Tibial nerve (tissue), 4 donors: ENCODE measurements at regions not wholly inside any gene's neighbourhood (a gene's known extent, or its start where the extent isn't known, plus 50 kb on each side); places are given as distances from the start of the nearest gene placed in this dataset.

Experiments
- DNase-seq, 2 donors: peaks; one replicate each; pipeline ENCODE4 v3.0.0-alpha.2; 2019; ENCODE audit warnings: low spot score in 2 of 2
- H3K27ac ChIP-seq, 4 donors: fragments of 200-600 bp; sonication (generic) in 3 of 4; one replicate each; pipeline ENCODE4 v1.5.1; 2017 to 2019; ENCODE audit warnings: mild to moderate bottlenecking in 1 of 4
- H3K27me3 ChIP-seq, 2 donors: fragments of 200-600 bp; sonication (generic) in 1 of 2; one replicate each; pipeline versions ENCODE4 v1.5.1 to v1.6.0; 2017 to 2019
- H3K36me3 ChIP-seq, 3 donors: fragments of 200-600 bp; sonication (generic); one replicate each; pipeline ENCODE4 v1.5.1; 2018 to 2019
- H3K4me1 ChIP-seq, 4 donors: fragments of 200-600 bp; sonication (generic) in 3 of 4; one replicate each; pipeline ENCODE4 v1.5.1; 2017 to 2019
- H3K4me3 ChIP-seq, 4 donors: fragments of 200-600 bp; sonication (generic) in 3 of 4; one replicate each; pipeline ENCODE4 v1.5.1; 2017 to 2019; ENCODE audit warnings: mild to moderate bottlenecking in 1 of 4, moderate library complexity in 1 of 4
- H3K9me3 ChIP-seq, 4 donors: fragments of 200-600 bp; sonication (generic) in 3 of 4; one replicate each; pipeline ENCODE4 v1.5.1; 2017 to 2019
- CTCF ChIP-seq, 5 experiments: fragments of 200-600 bp in 3 of 5; fragments of 450-650 bp in 2 of 5; sonication (generic) in 3 of 5; IDR thresholded peaks; one replicate each; pipeline ENCODE4 v1.5.1; 2016 to 2019; ENCODE audit warnings: antibody characterized with exemption in 5 of 5, mild to moderate bottlenecking in 3 of 5, moderate library complexity in 2 of 5
- EP300 ChIP-seq, 2 donors: sonication (generic); formaldehyde crosslinking; IDR thresholded peaks; one replicate each; pipeline ENCODE4 v1.6.1; 2017; ENCODE audit warnings: antibody characterized with exemption in 2 of 2, mild to moderate bottlenecking in 1 of 2
- POLR2A ChIP-seq, 2 donors: fragments of 450-650 bp; IDR thresholded peaks; one replicate each; pipeline ENCODE4 v1.6.1; 2017; ENCODE audit warnings: antibody characterized with exemption in 2 of 2, mild to moderate bottlenecking in 2 of 2, moderate library complexity in 2 of 2
- WGBS, 2 donors: methylation state at CpG; one replicate each; pipeline ENCODE4 v1.1.5; 2018; 5-methylcytosine and 5-hydroxymethylcytosine counted together

DNA sequence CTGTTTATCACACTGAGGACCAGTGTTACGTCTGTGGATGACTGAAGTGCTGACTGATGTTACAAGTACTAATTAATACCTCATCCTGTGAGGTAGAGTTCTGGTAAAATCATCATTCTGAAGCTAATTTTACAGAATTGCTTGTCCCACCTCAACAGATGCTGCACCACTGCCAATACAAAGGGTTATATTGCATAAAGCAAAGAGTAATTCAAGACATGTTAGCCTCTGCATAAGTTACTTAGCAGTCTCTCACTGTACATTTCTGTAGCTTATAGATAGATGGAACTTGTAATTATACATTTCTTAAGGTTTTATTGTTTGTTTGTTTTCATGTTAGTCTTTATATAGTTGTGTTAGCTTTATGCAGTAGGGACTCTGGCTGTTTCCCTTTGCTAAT lies 513.6 kb downstream of the ANXA1 start:
- no peak for TF ChIP-seq CTCF (IDR thresholded peaks at IDR 0.05)
- TF ChIP-seq EP300 (IDR thresholded peaks at IDR 0.05) = no peak
- TF ChIP-seq POLR2A (IDR thresholded peaks at IDR 0.05) = no peak
- Histone ChIP-seq H3K36me3 (no peaks in the 10 kb centered on the region), H3K27ac (no peak overlapping the region), H3K4me1 (no peaks in the 10 kb centered on the region), H3K4me3 (no peak overlapping the region), H3K27me3 (no peaks in the 10 kb centered on the region), H3K9me3 (no peaks in the 10 kb centered on the region)
- no peak for DNase-seq
- WGBS, 2 donors = 75 to 81% methylated on average over 1 of the region's 1 CpG

DNA sequence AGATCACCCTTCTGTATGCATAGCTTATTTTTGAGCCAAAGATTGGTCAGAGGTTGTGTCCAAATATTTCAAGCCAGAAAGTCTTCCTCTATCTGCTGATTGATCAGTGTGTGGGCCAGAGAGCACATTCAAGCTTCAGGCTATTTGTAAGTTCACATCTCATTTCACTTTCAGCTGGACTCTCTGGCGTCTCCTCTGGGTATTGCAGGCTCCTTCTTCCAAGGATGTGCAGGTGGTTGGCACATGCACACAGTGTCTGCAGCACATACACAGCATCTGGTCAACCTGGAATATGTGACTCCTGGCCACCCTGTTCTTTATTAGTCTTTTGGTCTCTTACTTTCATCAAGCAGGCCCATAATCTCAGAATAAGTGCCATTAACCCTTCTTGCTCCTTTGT lies 516.1 kb downstream of the ANXA1 start:
- 61 to 65% methylated on average over 1 of the region's 1 CpG for WGBS, 2 donors
- no peak overlapping the region for H3K27ac ChIP-seq
- TF ChIP-seq EP300 (IDR thresholded peaks at IDR 0.05) (no peak), POLR2A (IDR thresholded peaks at IDR 0.05) (no peak), CTCF (IDR thresholded peaks at IDR 0.05) (no peak)

DNA sequence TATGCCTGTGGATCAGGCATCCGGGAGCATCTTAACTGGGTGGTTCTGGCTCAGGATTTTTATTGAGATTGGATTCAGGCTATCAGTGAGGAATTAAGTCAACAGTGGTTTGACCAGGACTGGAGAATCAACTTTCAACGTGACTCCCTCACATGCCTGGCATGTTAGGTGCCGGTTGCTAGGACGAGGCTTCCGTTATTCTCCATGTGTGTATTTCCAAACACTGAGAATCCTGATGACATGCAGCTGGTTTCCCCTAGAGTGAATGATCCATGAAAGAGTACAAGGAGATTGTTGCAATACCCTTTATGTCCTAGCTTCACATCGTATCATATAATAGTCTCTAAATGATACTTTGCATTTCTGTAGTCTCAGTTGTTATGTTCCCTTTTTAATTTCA lies 529.2 kb downstream of the ANXA1 start:
- Histone ChIP-seq H3K27me3 (no peaks in the 10 kb centered on the region), H3K9me3 (peaks cover 0 to 13% (median 5%) of the 10 kb centered on the region in 4 donors), H3K4me1 (no peaks in the 10 kb centered on the region), H3K36me3 (no peaks in the 10 kb centered on the region), H3K4me3 (no peak overlapping the region), H3K27ac (no peak overlapping the region)
- no peak for DNase-seq
- WGBS, 2 donors = 75 to 84% methylated on average over 6 of the region's 6 CpGs
- TF ChIP-seq POLR2A (IDR thresholded peaks at IDR 0.05) = no peak
- no peak for TF ChIP-seq CTCF (IDR thresholded peaks at IDR 0.05)
- no peak for TF ChIP-seq EP300 (IDR thresholded peaks at IDR 0.05)

More for the DNA sequence above, 516.1 kb downstream of the ANXA1 start:
- no peak for DNase-seq
- Histone ChIP-seq H3K27me3 (no peaks in the 10 kb centered on the region), H3K36me3 (no peaks in the 10 kb centered on the region), H3K9me3 (no peaks in the 10 kb centered on the region), H3K4me1 (no peaks in the 10 kb centered on the region), H3K4me3 (no peak overlapping the region)

GRCh38 chr9:73682789-73683188 lies 531.1 kb downstream of the ANXA1 start:
- Histone ChIP-seq H3K27me3 (no peaks in the 10 kb centered on the region), H3K9me3 (peaks cover 0 to 13% (median 5%) of the 10 kb centered on the region in 4 donors), H3K27ac (no peak overlapping the region), H3K36me3 (no peaks in the 10 kb centered on the region), H3K4me1 (no peaks in the 10 kb centered on the region), H3K4me3 (no peak overlapping the region)
- no peak for DNase-seq
- no peak for TF ChIP-seq EP300 (IDR thresholded peaks at IDR 0.05)
- no peak for TF ChIP-seq CTCF (IDR thresholded peaks at IDR 0.05)
- no peak for TF ChIP-seq POLR2A (IDR thresholded peaks at IDR 0.05)

DNA sequence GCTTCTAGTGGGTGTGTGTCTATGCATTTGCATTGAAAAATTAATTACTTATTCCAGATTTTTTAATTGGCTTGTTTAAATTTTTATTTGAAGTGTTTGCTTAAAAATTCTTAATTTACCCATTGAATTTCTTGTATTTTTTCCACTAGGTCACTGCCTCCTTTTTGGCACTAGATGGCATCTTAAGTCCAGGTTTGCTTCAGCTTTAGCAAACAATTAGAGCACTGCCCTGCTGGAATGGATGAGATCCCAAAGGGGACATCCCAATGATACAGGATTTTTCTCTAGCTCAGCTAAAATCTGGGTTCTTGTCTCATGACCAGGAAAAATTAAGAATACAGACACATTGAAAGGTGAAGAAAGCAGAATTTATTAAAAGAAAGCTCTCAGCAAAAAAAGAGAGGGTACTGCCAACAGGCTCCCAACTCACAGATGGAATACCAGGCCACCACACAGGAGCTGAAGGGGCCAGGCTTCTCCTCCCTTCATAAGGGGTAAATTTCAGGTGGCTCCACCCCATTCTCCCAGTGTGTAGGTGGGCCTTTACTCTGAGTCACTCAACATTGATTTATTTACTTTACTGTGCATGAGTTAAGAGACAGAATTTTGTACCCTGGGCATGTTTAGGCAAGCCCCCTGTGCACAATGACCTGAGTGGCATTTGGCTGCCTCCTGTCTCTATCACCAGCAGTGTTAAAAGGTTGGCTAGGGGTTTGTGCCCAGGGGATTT lies 532.4 kb downstream of the ANXA1 start:
- H3K27ac ChIP-seq = no peak overlapping the region
- no peak for DNase-seq
- H3K27me3 ChIP-seq = no peaks in the 10 kb centered on the region
- H3K9me3 ChIP-seq = peaks cover 0 to 13% (median 5%) of the 10 kb centered on the region in 4 donors
- H3K4me1 ChIP-seq = no peaks in the 10 kb centered on the region
- H3K36me3 ChIP-seq = no peaks in the 10 kb centered on the region
- no peak overlapping the region for H3K4me3 ChIP-seq
- peak in 4 of 5 experiments; percentile 25 to 47 (median 34) for TF ChIP-seq CTCF (IDR thresholded peaks at IDR 0.05)
- no peak for TF ChIP-seq POLR2A (IDR thresholded peaks at IDR 0.05)
